GM18858 (cell line): ENCODE measurements at regions not wholly inside any gene's neighbourhood (a gene's known extent, or its start where the extent isn't known, plus 50 kb on each side); places are given as distances from the start of the nearest gene placed in this dataset.
A peak's percentile ranks its signal among the peaks of the same experiment; 100 is the strongest.
"Not testable (repeated sequence)": the region's sequence is repeated elsewhere in the genome, so short reads cannot be mapped to it uniquely, and the experiment has no call there.

ENCODE experiments used
- ATAC-seq: cut with Tn5 transposase; IDR thresholded peaks from one replicate; pipeline ENCODE4 v1.9.1; 2021; ENCODE audit not compliant: unreplicated experiment

DNA sequence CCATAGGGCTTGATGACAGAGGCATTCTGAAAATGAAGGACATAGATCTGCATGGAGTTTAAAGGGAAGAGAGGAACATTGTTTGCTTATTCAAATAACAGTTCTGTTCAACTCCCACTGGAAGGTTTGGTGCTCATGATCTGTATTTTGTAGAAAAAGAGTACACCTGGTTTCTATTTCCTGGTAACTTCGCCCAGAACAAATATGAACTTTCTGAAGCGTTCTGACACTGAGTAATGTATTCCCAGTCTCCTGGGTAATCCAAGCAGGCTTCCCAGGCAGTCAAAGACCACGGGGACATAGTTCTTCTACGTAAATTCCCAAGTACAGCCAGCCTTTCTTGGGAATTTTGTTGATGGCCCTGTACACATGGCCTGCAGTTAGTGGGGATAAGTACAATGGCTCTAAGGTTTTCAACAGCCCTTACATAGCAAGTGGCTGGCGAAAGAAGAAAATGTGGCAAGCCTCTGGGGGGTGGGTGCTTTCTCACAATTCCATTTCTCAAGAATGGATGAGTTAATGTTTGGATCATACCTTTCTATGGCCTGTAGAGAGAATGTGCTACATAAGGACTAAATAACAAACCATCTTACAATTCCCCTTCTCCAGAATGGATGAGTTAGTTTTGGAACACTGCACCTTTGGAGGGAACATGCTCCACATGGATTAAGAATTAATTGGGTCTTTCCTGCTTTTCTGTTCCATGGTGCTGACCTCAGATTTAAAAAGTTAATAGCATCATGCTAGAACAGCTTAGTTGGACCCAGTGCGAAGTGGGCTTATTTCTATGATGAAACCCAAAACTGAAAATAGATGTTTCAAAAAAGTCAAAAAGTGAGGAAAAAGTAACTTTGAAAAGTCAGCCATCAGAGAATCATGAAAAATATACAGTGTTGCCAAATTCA lies 52.7 kb downstream of the COL6A6 start:
- no peak for ATAC-seq

DNA sequence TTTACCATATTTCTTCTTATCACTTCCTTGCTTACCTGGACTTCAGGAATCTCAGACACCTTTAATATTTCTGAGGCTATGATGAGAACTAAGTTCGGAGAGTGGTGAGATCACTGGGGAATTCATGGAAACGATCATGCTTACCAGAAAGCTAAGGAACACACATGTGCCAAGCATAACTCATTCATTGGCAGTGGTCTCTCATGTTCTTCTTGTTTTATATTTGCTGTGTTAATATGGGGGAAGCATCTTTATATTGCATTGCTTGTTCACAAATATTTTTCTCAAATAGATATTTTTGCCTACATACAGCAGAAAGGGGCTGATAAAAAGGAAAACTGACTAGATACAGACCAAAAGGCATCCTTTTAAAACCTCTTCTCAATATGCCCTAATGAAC lies 55.8 kb downstream of the COL6A6 start:
- ATAC-seq: no peak

DNA sequence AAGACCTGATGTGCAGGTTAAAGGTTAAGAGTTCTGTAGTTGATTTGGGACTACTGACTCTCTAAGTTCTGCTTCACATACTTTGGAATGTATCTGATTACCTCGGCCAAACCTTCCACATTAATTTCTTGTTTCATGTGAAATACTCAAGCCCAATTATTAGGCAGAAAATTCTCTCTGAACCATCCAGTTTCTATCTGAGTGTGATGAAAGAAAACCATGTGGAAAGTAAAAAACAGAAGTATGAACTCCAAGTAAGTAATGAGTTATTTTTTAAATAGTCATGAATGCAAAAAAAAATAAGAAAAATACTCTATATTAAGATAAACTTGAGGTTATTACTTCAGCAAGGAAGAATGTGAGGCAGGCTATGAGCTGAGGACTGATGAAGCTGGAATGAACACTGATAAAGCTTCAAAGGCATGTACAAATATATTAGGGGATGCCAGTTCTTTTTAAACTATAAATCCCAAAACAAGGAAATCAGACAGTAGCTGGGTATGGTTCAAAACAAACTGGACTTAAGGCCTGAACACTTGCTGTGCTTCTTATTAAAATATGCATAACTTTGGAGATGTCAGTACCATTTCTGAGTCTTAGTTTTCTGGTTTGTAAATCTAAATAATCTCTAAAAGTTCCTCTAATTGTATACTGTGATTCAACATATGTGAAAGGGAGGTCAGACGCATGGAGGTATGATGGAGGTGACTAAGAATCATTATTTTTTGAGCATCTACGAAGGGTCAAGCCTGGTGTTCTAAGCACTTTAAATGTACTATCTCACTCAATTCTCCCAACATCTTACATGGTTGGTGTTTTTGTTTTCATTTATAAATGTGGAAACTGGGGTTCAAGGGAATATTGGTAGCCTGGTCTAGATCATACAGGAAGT lies 59.6 kb downstream of the COL6A6 start:
- ATAC-seq: no peak

DNA sequence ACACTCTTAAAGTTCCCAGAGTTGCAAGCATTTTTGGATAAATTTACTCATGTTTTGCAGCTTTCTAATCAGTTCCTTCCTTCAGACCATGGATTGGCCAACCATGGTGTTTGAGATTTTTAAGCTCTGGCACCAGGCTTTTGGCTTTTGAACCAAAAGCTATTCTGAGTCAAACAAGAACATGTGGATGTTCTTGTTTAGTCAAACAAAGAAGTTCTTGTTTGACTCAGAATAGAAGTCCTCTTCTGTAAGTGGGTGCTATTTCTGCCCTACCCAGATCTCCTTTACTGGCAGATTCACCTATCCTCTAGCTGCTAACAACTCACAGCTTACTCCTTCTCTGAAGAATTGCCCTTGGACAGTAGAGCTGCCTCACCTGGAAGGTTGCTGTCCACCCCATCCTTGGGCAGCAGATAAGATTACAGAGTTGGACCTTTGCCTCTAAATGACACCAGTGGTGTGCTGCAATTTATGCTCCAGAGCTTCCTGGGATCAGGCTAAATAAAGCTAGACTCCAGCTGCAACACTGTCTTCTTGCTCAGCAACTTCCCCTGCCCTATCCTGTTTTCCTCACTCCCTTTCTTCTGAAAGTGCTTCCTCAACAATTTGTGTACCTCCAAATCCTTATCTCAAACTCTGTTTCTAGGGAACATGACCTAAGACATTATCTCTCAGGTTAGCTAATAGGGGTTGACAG lies 65.6 kb downstream of the COL6A6 start:
- ATAC-seq: peak; percentile 81

DNA sequence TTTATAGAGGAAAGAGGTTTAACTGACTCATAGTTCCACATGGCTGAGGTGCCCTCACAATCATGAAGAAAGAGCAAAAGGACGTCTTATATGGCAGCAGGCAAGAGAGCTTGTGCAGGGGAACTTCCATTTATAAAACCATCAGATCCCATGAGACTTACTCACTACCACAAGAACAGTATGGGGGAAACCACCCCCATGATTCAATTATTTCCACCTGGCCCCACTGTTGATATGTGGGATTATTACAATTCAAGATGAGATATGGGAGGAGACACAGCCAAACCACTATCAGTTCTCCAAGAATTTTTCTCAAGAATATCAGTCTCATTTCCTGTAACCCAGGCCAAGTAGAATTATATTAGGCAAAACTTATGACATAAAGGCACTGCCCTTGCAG lies 77.8 kb downstream of the COL6A6 start:
- ATAC-seq: not testable (repeated sequence)

DNA sequence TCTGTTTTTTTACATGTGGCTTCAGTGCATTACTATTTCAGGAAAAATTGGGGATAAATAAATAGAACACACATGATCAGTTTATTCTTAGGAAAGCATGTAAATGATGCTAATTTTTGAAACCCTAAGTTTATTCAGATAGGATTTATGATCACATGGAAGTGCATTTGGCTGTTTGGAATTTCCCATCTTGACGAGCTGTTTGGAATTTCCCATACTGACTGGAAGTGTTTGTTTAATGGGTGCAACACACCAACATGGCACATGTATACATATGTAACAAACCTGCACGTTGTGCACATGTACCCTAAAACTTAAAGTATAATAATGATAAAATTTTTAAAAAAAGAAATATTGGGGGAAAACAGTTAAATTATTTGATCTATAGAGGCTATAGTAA lies 79.5 kb downstream of the COL6A6 start:
- ATAC-seq: no peak

DNA sequence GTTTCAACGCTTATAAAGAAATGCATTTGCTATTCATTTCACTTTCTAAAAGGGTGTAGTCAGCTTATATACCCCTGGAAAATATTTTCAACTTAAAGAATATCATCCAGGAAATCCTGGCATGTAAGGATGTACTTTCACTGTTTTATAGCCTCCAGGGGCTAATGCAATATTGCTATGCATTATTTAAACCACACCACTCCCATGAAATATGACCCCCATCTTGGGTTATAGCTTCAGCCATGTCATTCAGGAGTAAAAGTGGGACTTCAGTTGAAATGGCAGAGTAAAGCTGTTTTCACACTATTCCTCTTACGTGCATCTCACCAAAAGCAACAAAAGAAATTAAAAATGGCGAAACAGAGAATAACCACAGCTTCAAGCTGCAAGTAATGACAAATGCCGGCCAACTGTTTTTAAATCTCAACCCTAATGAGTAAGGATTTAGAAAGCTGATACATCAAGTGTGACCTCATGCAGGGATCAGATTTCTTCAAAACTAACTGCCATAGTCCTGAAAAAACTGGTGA lies 84.5 kb downstream of the COL6A6 start:
- ATAC-seq: no peak

DNA sequence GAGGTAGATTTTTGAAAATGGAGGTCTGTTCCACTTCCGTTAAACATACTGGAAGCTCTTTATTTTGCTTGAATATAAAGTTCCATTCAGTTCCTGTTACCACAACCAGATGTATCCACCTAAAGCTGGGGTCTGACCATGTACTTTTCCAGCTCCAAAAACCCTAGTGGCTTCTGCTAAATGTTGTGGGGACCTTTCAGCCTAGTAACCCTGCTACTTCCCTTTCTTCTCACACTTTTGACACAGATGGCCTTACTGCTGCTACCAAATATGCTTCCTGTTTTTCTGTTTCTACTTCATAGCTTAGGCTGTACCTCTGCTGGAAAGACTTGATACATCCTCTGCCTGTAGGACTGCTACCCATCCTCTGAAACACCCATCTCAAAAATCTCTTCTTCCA lies 87.8 kb downstream of the COL6A6 start:
- ATAC-seq: no peak

DNA sequence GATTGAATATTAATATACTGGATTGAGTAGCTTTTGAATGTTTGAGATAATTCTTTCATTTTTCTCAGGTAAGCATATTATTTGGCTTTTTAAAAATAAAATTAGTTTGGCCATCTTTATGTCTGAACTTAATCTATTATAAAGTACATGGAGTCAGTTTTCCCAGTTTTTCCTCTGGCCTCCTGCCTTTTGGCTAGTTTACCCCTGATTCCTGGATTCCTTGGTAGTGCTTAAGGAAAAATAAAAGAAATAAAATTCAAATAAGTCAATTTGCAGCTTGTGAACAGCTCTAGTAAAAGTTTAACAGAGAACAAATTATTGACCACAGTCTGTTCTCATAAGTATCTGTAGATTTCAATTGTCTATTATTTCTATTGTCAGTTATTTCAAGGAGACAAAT lies 89.4 kb downstream of the COL6A6 start:
- ATAC-seq: no peak

DNA sequence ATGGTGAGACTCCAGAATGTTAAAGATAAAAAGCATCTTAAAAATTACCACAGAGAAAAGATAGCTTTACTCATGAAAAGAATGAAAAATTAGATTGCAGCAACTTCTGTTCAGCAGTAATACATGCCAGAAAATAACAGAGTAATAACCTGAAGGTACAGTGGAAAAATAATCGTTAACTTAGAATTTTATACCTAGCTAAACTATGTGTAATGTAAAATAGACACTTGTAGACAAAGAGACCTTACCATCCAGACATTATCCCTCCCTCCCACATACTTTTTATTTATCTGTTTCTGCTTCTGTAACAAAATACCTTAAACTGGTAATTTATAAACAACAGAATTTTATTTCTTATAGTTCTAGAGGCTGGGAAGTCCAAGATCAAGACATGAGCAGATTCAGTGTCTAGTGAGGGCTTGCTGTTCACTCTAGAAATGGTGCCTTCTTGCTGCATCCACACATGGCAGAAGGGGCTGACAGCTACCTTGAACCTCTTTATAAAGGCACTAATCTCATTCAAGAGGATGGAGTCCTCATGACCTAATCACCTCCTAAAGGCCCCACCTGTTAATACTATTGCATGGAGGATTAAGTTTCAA lies 90.7 kb downstream of the COL6A6 start:
- no peak for ATAC-seq

DNA sequence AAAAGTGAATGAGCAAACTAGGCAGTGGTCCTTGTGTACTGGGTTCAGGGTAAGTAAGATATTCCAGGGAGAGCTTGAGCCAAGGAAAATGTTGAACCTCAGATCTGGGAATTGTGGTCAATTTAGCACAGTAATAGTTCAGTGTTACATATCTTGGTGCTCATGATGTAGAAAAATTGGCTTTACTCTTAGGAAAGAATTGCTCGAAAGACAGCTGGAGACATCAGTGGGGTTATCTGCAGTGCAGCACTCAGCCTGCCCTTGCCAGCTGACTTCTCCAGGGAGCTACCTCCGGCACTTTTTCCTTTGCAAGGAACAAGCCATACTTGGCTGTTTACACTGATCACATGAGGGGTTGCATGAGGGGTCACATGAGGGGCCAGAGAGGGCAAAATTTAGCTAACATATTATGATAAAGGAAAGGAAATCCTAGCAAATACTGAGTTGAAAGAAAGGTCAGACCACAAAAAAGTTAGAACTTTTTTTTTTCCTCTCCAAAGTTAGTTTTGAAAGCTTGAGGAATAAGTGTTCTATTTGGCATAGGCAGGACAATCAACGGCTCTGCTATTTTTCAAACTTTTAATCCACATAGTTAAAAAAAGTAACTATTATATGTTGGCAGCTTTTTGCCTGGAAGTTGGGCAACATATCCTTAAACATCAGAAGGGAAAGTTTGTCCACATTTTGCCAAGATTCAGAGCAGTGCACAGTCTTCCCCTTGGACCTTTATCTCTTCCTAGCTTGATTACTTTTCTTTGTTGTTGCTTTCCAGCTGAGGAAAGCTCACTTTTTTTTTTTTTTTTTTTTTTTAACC lies 92.4 kb downstream of the COL6A6 start:
- ATAC-seq: no peak

DNA sequence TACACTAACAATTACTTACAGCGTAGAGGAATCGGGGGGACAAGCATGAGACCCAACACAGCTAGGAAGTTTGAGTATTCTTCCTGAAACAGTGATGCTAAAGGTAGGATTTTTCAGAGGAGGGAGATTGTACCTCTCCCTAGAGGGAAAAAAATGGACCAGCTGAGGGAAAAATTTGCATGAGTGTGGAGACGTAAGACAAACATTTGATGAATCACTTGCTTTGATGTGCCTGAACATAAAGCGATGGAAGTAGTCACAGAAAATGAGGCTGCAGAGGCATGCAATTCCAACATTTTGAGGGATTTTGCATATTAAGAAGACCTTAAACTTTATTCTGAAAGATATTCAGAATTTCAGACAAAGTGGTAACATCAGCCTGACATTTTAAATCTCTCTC lies 102.2 kb downstream of the COL6A6 start:
- no peak for ATAC-seq

DNA sequence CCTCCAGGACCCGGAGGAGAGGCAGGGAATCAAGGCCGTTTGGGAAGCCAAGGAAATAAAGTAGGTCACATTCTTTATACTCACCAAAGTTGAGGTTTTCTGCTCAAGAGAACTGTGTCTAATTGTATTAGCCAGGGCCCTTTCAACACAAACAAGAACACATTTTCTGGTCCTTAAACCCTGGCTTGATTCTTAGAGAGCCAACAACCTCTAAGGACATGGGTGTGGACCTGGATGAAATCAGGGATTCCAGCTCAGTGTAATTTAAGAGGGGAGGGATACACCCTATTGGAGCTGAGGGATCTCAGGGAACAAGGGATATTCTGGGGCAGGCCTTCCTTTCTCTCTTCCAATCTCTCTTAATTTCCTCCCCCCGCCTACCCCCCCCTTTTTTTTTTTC lies 104.8 kb downstream of the COL6A6 start:
- no peak for ATAC-seq

DNA sequence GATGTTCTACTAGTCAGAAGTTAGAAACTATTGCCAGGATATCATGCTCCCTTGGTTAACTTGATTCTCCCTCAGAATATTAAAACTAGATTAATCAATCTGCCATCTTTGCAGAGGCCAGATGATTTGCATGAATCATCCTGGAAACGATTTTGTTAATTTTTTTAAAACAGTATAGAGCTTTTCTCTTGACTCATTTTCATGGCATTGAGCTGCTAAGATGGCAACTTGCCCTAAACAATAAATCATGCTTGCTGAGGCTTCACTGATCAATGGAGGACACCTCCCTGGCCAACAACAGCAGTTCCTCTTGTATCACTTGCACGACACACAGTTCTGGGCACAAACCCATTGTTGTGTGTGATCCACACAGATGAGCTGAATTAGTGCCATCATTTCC lies 109.1 kb downstream of the COL6A6 start:
- no peak for ATAC-seq

DNA sequence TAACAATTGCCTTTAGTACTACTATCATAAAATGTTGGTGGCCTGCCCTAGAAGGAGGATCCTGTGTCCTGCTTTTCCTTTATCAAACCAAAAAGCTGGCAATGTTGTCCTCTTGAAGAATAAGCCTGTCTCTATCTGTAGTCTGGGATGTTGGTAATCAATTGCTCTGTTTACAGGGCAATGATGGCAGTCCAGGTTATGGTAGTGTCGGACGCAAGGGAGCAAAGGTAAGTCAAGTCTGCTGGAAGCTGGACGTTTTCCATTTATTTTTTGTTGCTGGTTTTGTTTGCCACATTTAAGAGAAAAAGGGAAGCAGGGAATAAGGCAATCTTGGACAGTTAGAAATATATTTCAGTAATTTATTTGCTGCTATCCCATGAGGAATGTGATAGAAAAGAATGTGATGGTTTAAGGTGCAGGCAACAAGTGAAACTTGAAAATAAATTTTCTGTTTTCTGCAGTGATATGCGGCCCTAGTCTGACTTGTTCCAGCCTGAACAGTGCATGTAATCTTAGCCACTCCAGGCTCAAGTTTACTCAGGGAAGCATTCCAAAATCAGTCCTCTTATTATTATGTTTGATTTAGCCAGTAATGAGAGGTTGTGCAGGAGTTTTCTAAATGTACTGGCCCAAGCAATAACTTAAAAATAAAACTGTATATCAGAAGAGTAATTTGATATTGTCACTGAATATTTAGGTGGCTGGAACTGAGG lies 110.3 kb downstream of the COL6A6 start:
- no peak for ATAC-seq

DNA sequence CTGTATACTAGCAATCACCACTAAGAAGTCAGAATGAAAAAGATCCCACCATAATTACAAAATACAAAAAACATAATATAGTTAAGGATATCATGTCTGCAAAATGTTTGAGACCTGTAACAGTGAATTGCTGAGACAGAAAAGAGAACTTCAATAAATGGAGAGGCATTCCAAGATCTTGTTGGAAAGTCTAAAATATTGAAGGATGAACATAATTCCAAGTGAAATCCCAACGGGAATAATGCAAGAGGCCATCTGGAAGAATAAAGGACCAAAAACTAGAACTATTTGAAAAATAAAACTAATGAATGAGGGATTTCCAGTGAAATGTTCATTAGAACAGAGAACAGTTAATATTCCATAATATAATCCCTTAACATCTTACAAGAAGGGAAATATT lies 110.9 kb downstream of the COL6A6 start:
- no peak for ATAC-seq
